ENCODE measurements at regions not wholly inside any gene's neighbourhood (a gene's known extent, or its start where the extent isn't known, plus 50 kb on each side); places are given as distances from the start of the nearest gene placed in this dataset.

DNA sequence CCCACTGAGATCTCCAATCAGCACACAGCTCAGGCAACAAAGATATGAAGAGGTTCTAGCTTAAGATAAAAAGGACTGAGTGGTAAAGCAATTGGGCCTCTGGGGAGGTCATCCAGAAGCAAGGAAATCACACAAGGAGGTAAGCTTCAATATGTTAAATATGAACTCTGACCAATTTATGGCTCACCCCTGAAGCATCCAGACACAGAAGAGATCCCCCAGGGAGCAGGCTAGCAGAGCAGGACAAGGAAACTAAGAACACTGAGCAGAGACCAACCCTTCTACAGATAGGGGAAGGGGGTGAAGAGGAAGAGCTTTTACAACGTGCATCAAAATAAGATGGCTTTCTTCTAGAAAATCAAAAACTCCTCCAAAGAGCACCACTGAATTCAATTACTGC, 616.2 kb downstream of the DNAH5 start:
- no peak for TF ChIP-seq EZH2phosphoT487 (IDR thresholded peaks at IDR 0.05; ENCODE audit: borderline replicate concordance)
- no peak for TF ChIP-seq EZH2 (IDR thresholded peaks at IDR 0.05)
- TF ChIP-seq, protein P1, sequence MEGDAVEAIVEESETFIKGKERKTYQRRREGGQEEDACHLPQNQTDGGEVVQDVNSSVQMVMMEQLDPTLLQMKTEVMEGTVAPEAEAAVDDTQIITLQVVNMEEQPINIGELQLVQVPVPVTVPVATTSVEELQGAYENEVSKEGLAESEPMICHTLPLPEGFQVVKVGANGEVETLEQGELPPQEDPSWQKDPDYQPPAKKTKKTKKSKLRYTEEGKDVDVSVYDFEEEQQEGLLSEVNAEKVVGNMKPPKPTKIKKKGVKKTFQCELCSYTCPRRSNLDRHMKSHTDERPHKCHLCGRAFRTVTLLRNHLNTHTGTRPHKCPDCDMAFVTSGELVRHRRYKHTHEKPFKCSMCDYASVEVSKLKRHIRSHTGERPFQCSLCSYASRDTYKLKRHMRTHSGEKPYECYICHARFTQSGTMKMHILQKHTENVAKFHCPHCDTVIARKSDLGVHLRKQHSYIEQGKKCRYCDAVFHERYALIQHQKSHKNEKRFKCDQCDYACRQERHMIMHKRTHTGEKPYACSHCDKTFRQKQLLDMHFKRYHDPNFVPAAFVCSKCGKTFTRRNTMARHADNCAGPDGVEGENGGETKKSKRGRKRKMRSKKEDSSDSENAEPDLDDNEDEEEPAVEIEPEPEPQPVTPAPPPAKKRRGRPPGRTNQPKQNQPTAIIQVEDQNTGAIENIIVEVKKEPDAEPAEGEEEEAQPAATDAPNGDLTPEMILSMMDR (IDR thresholded peaks at IDR 0.05 in 2 of 3, conservative IDR thresholded peaks at IDR 0.05 in 1 of 3; ENCODE audit: borderline replicate concordance in 1 of 3, insufficient read depth in 1 of 3, low read depth in 2 of 3, low read length in 2 of 3) = no peak
- no peak for TF ChIP-seq ZNF274 (IDR thresholded peaks at IDR 0.05; ENCODE audit: low read depth, low read length)
- no peak for TF ChIP-seq POLR2AphosphoS5 (IDR thresholded peaks at IDR 0.05; ENCODE audit: low read depth, low read length)
- TF ChIP-seq POLR2A (IDR thresholded peaks at IDR 0.05; ENCODE audit: borderline replicate concordance, extremely low read depth, insufficient read depth, insufficient read length) = no peak
- TF ChIP-seq JUND (IDR thresholded peaks at IDR 0.05) = no peak

Measured in HCT116 (cell line).